WTC11 (cell line): ENCODE measurements at regions not wholly inside any gene's neighbourhood (a gene's known extent, or its start where the extent isn't known, plus 50 kb on each side); places are given as distances from the start of the nearest gene placed in this dataset.

Experiments used
- ATAC-seq: fragments of 200-7000 bp; cut with Tn5 transposase; 2 replicates; pipeline ENCODE4 v1.10.0; 2021; ENCODE audit warnings: mild to moderate bottlenecking, moderate library complexity
- CTCF ChIA-PET: fragments of 300-600 bp; sonication (Branson Sonifier 250); formaldehyde crosslinking; loops from one replicate; lab custom pipeline; 2021; ENCODE audit warnings: antibody characterized with exemption; lab: Charles Lee
- POLR2A ChIA-PET: fragments of 350-600 bp; sonication (Branson Sonifier 250); formaldehyde crosslinking; loops from one replicate; lab custom pipeline; 2021; ENCODE audit warnings: antibody characterized with exemption; lab: Charles Lee
- DNase-seq: peaks from one replicate; pipeline ENCODE4 v3.0.0; 2021; ENCODE audit warnings: low spot score
- H3K27ac Mint-ChIP-seq: 2 replicates; pipeline ENCODE4 v1.8.0; 2021; ENCODE audit warnings: mixed read lengths
- H3K27me3 Mint-ChIP-seq: 2 replicates; pipeline ENCODE4 v1.8.0; 2021; ENCODE audit warnings: low read depth, mild to moderate bottlenecking, moderate library complexity, mixed read lengths
- H3K36me3 Mint-ChIP-seq: 2 replicates; pipeline ENCODE4 v1.8.0; 2021; ENCODE audit warnings: mixed read lengths
- H3K4me1 Mint-ChIP-seq: 2 replicates; pipeline ENCODE4 v1.8.0; 2022; ENCODE audit warnings: mixed read lengths
- H3K4me3 Mint-ChIP-seq: 2 replicates; pipeline ENCODE4 v1.8.0; 2021; ENCODE audit warnings: mild to moderate bottlenecking, moderate library complexity, mixed read lengths
- H3K9me3 Mint-ChIP-seq: 2 replicates; pipeline ENCODE4 v1.8.0; 2021; ENCODE audit warnings: mixed read lengths
- ESRRA ChIP-seq: sonication (generic); formaldehyde crosslinking; IDR thresholded peaks from 2 replicates; pipeline ENCODE4 v1.8.1; 2022; ENCODE audit warnings: mild to moderate bottlenecking, missing genetic modification reagents, borderline replicate concordance
- FOXJ3 ChIP-seq: sonication (generic); formaldehyde crosslinking; IDR thresholded peaks from 2 replicates; pipeline ENCODE4 v1.9.0; 2021; ENCODE audit warnings: missing genetic modification reagents, mild to moderate bottlenecking, borderline replicate concordance
- FOXP1 ChIP-seq: sonication (generic); formaldehyde crosslinking; IDR thresholded peaks from 2 replicates; pipeline ENCODE4 v1.8.0; 2022; ENCODE audit warnings: missing genetic modification reagents, mild to moderate bottlenecking, moderate library complexity, borderline replicate concordance
- HMGA2 ChIP-seq: fragments of 250-450 bp; sonication (Bioruptor Pico); IDR thresholded peaks from 2 replicates; pipeline ENCODE4 v1.4.0; 2021; ENCODE audit warnings: mild to moderate bottlenecking, moderate library complexity
- IRF2 ChIP-seq: sonication (generic); formaldehyde crosslinking; IDR thresholded peaks from 2 replicates; pipeline ENCODE4 v1.8.0; 2022; ENCODE audit warnings: low read depth, missing genetic modification reagents, borderline replicate concordance
- MXD4 ChIP-seq: fragments of 250-450 bp; sonication (Bioruptor Pico); IDR thresholded peaks from 2 replicates; pipeline ENCODE4 v1.8.0; 2021; ENCODE audit warnings: mild to moderate bottlenecking, moderate library complexity, borderline replicate concordance
- OVOL2 ChIP-seq: fragments of 250-450 bp; sonication (Bioruptor Pico); IDR thresholded peaks from 2 replicates; pipeline ENCODE4 v1.9.0; 2021; ENCODE audit warnings: mild to moderate bottlenecking, borderline replicate concordance
- SMAD3 ChIP-seq: sonication (generic); formaldehyde crosslinking; IDR thresholded peaks from 2 replicates; pipeline ENCODE4 v1.8.0; 2022; ENCODE audit warnings: missing genetic modification reagents, mild to moderate bottlenecking, borderline replicate concordance
- SOX15 ChIP-seq: fragments of 250-450 bp; sonication (Bioruptor Pico); IDR thresholded peaks from 2 replicates; pipeline ENCODE4 v1.9.0; 2021; ENCODE audit warnings: mild to moderate bottlenecking
- TEAD1 ChIP-seq: sonication (generic); formaldehyde crosslinking; IDR thresholded peaks from 2 replicates; pipeline ENCODE4 v1.8.0; 2022; ENCODE audit warnings: mild to moderate bottlenecking, missing genetic modification reagents
- ZNF317 ChIP-seq: sonication (generic); formaldehyde crosslinking; IDR thresholded peaks from 2 replicates; pipeline ENCODE4 v1.8.1; 2023; ENCODE audit warnings: low read depth, mild to moderate bottlenecking, moderate library complexity, missing genetic modification reagents, borderline replicate concordance
- ZNF423 ChIP-seq: fragments of 250-450 bp; sonication (Bioruptor Pico); IDR thresholded peaks from 2 replicates; pipeline ENCODE4 v2.1.2; 2022; ENCODE audit warnings: mild to moderate bottlenecking, moderate library complexity
- TF ChIP-seq, protein P1 (sequence below): fragments of 250-450 bp; sonication (Bioruptor Pico); IDR thresholded peaks from 2 replicates; pipeline ENCODE4 v2.1.2; 2022; ENCODE audit warnings: mild to moderate bottlenecking, moderate library complexity
- TF ChIP-seq, protein P2 (sequence below): sonication (generic); formaldehyde crosslinking; IDR thresholded peaks from 2 replicates; pipeline ENCODE4 v1.8.1; 2023; ENCODE audit warnings: mild to moderate bottlenecking, missing genetic modification reagents
- TF ChIP-seq, protein P3 (sequence below): sonication (generic); formaldehyde crosslinking; IDR thresholded peaks from 2 replicates; pipeline ENCODE4 v1.8.0; 2022; ENCODE audit warnings: mild to moderate bottlenecking, missing genetic modification reagents
- TF ChIP-seq, protein P4 (sequence below): sonication (generic); formaldehyde crosslinking; IDR thresholded peaks from 2 replicates; pipeline ENCODE4 v1.8.1; 2022; ENCODE audit warnings: low read depth, mild to moderate bottlenecking, moderate library complexity, missing genetic modification reagents, borderline replicate concordance
- TF ChIP-seq, protein P5 (sequence below): fragments of 250-450 bp; sonication (Bioruptor Pico); conservative IDR thresholded peaks from 2 replicates; pipeline ENCODE4 v1.9.0; 2021; ENCODE audit warnings: mild to moderate bottlenecking
- TF ChIP-seq, protein P6 (sequence below): sonication (generic); formaldehyde crosslinking; IDR thresholded peaks from 2 replicates; pipeline ENCODE4 v1.8.0; 2022; ENCODE audit warnings: mild to moderate bottlenecking, missing genetic modification reagents

DNA sequence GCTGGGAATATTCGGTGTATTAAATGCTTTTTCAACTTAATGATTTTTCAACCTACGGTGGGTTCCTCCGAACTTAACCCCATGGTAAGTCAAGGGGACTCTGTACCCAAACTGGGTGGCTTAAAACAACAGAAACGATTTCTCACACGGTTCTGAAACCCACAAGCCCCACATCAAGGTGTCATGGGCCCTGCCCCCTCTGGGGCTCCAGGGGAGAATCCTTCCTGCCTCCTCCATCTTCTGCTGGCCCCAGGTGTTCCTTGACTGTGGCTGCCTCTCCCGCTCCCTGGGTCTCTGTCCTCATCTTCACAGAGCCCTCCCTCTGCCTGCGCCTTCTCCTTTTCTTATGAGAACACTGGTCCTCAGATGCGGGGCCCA is 301.3 kb upstream of the SALL3 start:
- peaks cover 5% of the 10 kb centered on the region for H3K4me1 Mint-ChIP-seq
- ATAC-seq (no peak), DNase-seq (no peak)
- no peak overlapping the region for H3K27ac Mint-ChIP-seq
- POLR2A ChIA-PET, result no interaction called here
- peaks cover 21% of the 10 kb centered on the region for H3K9me3 Mint-ChIP-seq
- peaks cover 19% of the 10 kb centered on the region for H3K36me3 Mint-ChIP-seq
- H3K27me3 Mint-ChIP-seq, result no peaks in the 10 kb centered on the region
- CTCF ChIA-PET, result no interaction called here
- TF ChIP-seq OVOL2 (CRISPR knock-in tag) (no peak), IRF2 (CRISPR knock-in tag) (no peak)
- TF ChIP-seq, protein P1, sequence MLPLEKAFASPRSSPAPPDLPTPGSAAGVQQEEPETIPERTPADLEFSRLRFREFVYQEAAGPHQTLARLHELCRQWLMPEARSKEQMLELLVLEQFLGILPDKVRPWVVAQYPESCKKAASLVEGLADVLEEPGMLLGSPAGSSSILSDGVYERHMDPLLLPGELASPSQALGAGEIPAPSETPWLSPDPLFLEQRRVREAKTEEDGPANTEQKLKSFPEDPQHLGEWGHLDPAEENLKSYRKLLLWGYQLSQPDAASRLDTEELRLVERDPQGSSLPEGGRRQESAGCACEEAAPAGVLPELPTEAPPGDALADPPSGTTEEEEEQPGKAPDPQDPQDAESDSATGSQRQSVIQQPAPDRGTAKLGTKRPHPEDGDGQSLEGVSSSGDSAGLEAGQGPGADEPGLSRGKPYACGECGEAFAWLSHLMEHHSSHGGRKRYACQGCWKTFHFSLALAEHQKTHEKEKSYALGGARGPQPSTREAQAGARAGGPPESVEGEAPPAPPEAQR (CRISPR knock-in tag), result no peak
- TF ChIP-seq, all 79 proteins: peak for 0
- H3K4me3 Mint-ChIP-seq, result no peak overlapping the region

DNA sequence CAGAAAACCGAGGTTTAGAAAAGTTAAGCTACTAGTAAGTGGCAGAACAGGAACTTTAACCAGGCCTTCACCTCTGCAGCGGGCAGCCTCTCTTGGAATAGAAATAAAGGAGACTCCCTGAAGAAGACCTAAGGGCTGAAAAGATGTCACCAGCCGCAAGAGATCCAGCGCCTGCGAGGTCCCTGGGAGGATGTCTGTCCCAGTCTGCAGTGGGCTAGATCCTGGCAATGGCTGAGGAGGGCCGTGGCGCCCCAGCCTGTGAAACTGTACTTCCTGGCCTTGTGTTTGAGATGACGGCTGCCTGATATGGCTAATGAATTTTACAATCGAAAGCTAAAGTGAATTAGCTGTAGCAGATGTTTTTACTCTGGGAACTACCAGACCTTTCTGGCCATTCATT is 300.6 kb upstream of the SALL3 start:
- H3K4me1 Mint-ChIP-seq, result peaks cover 5% of the 10 kb centered on the region
- TF ChIP-seq ZNF317 (CRISPR knock-in tag) (no peak), HMGA2 (no peak), FOXJ3 (no peak), TEAD1 (no peak), FOXP1 (CRISPR knock-in tag) (no peak), ZNF423 (CRISPR knock-in tag) (no peak), SOX15 (CRISPR knock-in tag) (no peak), MXD4 (CRISPR knock-in tag) (no peak), SMAD3 (CRISPR knock-in tag) (no peak), ESRRA (CRISPR knock-in tag) (no peak)
- TF ChIP-seq, protein P2, sequence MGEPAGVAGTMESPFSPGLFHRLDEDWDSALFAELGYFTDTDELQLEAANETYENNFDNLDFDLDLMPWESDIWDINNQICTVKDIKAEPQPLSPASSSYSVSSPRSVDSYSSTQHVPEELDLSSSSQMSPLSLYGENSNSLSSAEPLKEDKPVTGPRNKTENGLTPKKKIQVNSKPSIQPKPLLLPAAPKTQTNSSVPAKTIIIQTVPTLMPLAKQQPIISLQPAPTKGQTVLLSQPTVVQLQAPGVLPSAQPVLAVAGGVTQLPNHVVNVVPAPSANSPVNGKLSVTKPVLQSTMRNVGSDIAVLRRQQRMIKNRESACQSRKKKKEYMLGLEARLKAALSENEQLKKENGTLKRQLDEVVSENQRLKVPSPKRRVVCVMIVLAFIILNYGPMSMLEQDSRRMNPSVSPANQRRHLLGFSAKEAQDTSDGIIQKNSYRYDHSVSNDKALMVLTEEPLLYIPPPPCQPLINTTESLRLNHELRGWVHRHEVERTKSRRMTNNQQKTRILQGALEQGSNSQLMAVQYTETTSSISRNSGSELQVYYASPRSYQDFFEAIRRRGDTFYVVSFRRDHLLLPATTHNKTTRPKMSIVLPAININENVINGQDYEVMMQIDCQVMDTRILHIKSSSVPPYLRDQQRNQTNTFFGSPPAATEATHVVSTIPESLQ (CRISPR knock-in tag), result no peak
- TF ChIP-seq, protein P3, sequence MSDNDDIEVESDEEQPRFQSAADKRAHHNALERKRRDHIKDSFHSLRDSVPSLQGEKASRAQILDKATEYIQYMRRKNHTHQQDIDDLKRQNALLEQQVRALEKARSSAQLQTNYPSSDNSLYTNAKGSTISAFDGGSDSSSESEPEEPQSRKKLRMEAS (CRISPR knock-in tag), result no peak
- TF ChIP-seq, protein P4, sequence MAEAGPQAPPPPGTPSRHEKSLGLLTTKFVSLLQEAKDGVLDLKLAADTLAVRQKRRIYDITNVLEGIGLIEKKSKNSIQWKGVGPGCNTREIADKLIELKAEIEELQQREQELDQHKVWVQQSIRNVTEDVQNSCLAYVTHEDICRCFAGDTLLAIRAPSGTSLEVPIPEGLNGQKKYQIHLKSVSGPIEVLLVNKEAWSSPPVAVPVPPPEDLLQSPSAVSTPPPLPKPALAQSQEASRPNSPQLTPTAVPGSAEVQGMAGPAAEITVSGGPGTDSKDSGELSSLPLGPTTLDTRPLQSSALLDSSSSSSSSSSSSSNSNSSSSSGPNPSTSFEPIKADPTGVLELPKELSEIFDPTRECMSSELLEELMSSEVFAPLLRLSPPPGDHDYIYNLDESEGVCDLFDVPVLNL (CRISPR knock-in tag), result no peak
- TF ChIP-seq, protein P5, sequence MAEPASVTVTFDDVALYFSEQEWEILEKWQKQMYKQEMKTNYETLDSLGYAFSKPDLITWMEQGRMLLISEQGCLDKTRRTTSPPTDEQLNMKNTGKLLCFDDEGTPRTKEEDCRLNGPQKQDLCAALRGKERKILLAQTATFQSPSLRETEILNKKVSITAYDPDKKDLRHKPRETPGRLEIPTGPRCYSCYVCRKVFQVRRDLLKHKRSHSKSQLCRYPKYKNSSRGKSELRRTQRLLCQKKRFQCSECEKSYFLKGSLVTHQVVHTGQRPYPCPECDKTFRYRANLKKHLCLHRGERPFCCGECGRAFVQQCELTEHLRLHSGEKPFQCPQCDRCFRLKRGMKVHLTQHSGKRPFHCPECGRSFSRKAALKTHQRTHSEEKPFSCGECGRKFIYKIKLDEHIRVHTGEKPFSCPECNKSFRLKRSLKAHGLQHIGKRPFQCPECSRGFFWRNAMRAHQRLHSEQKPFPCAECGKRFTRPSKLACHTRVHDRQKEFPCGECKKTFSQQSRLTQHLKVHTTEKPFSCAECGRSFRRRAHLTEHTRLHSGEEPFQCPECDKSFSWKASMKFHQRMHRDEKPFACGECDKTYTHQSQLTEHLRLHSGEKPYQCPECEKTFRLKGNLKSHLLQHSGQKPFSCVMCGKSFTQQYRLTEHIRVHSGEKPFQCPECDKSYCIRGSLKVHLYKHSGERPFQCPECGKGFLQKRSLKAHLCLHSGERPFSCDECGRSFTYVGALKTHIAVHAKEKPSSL (CRISPR knock-in tag), result no peak
- TF ChIP-seq, protein P6, sequence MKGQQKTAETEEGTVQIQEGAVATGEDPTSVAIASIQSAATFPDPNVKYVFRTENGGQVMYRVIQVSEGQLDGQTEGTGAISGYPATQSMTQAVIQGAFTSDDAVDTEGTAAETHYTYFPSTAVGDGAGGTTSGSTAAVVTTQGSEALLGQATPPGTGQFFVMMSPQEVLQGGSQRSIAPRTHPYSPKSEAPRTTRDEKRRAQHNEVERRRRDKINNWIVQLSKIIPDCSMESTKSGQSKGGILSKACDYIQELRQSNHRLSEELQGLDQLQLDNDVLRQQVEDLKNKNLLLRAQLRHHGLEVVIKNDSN (CRISPR knock-in tag), result no peak
- ChIA-PET CTCF (no interaction called here), POLR2A (no interaction called here)
- peaks cover 19% of the 10 kb centered on the region for H3K9me3 Mint-ChIP-seq
- ATAC-seq (no peak), DNase-seq (no peak)
- H3K27ac Mint-ChIP-seq, result no peak overlapping the region
- peaks cover 17% of the 10 kb centered on the region for H3K36me3 Mint-ChIP-seq
- H3K4me3 Mint-ChIP-seq, result no peak overlapping the region
- H3K27me3 Mint-ChIP-seq, result no peaks in the 10 kb centered on the region
